ENCODE measurements at regions not wholly inside any gene's neighbourhood (a gene's known extent, or its start where the extent isn't known, plus 50 kb on each side); places are given as distances from the start of the nearest gene placed in this dataset.

- TF ChIP-seq ATF2 (IDR thresholded peaks at IDR 0.05; ENCODE audit: low read length) (no peak), CHD1 (IDR thresholded peaks at IDR 0.05; ENCODE audit: low read depth, low read length) (no peak)
Observed at GRCh38 chr7:136057509-136057908, 80.3 kb upstream of the MTPN start (continued).
